ENCODE measurements at regions not wholly inside any gene's neighbourhood (a gene's known extent, or its start where the extent isn't known, plus 50 kb on each side); places are given as distances from the start of the nearest gene placed in this dataset.
A peak's percentile ranks its signal among the peaks of the same experiment; 100 is the strongest.

GRCh38 chr6:28816339-28816908 lies 107.4 kb downstream of the TRIM27 start:
- BruUV-seq (replicated peaks): no TSS peak
- intact Hi-C loops (cut with micrococcal nuclease): no loop called here
- DNase-seq (no peak), ATAC-seq (no peak)
- H3K9me2 ChIP-seq (replicated peaks; ENCODE audit: low read length): no peaks in the 10 kb centered on the region
- H3K4me1 ChIP-seq (ENCODE audit: insufficient read depth, low read length): peaks cover 4% of the 10 kb centered on the region; the same call in 1 of the 2 replicates
- H3K27me3 ChIP-seq (ENCODE audit: low read length): peaks cover 24% of the 10 kb centered on the region
- H4K20me1 ChIP-seq (ENCODE audit: low read length): no peaks in the 10 kb centered on the region
- ChIA-PET CTCF (no interaction called here), POLR2A (ENCODE audit: unreplicated experiment) (no interaction called here)
- H3K4me2 ChIP-seq (ENCODE audit: low read length): no peak overlapping the region
- no peak overlapping the region for H3K9ac ChIP-seq (ENCODE audit: low read length)
- H2AFZ ChIP-seq (ENCODE audit: low read length): no peak overlapping the region
- no peaks in the 10 kb centered on the region for H3F3A ChIP-seq (ENCODE audit: low read length, unreplicated experiment)
- H3K4me3 ChIP-seq (ENCODE audit: low read length): no peak overlapping the region
- H3K79me2 ChIP-seq (ENCODE audit: low read length): no peaks in the 10 kb centered on the region
- no peaks in the 10 kb centered on the region for H3K36me3 ChIP-seq (ENCODE audit: low read depth, low read length)
- no peak for TF ChIP-seq EZH2phosphoT487 (IDR thresholded peaks at IDR 0.05; ENCODE audit: borderline replicate concordance, low read length)
- H3K27ac ChIP-seq (ENCODE audit: low read length): no peak overlapping the region
- H3K9me3 ChIP-seq (ENCODE audit: low read length): no peaks in the 10 kb centered on the region

- H3K79me2 ChIP-seq (ENCODE audit: low read length): no peaks in the 10 kb centered on the region
- no peaks in the 10 kb centered on the region for H3K36me3 ChIP-seq (ENCODE audit: low read depth, low read length)
- peak overlapping the region; percentile 70 for H2AFZ ChIP-seq (ENCODE audit: low read length)
- TF ChIP-seq EZH2 (IDR thresholded peaks at IDR 0.05; ENCODE audit: low read length, unreplicated experiment): no peak
- TF ChIP-seq, protein P1, sequence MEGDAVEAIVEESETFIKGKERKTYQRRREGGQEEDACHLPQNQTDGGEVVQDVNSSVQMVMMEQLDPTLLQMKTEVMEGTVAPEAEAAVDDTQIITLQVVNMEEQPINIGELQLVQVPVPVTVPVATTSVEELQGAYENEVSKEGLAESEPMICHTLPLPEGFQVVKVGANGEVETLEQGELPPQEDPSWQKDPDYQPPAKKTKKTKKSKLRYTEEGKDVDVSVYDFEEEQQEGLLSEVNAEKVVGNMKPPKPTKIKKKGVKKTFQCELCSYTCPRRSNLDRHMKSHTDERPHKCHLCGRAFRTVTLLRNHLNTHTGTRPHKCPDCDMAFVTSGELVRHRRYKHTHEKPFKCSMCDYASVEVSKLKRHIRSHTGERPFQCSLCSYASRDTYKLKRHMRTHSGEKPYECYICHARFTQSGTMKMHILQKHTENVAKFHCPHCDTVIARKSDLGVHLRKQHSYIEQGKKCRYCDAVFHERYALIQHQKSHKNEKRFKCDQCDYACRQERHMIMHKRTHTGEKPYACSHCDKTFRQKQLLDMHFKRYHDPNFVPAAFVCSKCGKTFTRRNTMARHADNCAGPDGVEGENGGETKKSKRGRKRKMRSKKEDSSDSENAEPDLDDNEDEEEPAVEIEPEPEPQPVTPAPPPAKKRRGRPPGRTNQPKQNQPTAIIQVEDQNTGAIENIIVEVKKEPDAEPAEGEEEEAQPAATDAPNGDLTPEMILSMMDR (conservative IDR thresholded peaks at IDR 0.05; ENCODE audit: low read depth, low read length): no peak
- TF ChIP-seq EZH2phosphoT487 (IDR thresholded peaks at IDR 0.05; ENCODE audit: borderline replicate concordance, low read length): no peak
- no TSS peak for BruUV-seq (replicated peaks)
- peaks cover 3% of the 10 kb centered on the region; the same call in 1 of the 2 replicates for H3K4me1 ChIP-seq (ENCODE audit: insufficient read depth, low read length)
- peak overlapping the region; percentile 71 for H3K4me2 ChIP-seq (ENCODE audit: low read length)
- H3K27me3 ChIP-seq (ENCODE audit: low read length): peaks cover 24% of the 10 kb centered on the region
- DNase-seq (peak; percentile 69), ATAC-seq (peak; percentile 48; the same call in 1 of the 2 replicates)
- no peak overlapping the region for H3K27ac ChIP-seq (ENCODE audit: low read length)
- ChIA-PET POLR2A (ENCODE audit: unreplicated experiment) (no interaction called here), CTCF (no interaction called here)
- H3F3A ChIP-seq (ENCODE audit: low read length, unreplicated experiment): no peaks in the 10 kb centered on the region
- H3K4me3 ChIP-seq (ENCODE audit: low read length): peak overlapping the region; percentile 57
- H4K20me1 ChIP-seq (ENCODE audit: low read length): no peaks in the 10 kb centered on the region
- H3K9ac ChIP-seq (ENCODE audit: low read length): no peak overlapping the region
- no peaks in the 10 kb centered on the region for H3K9me3 ChIP-seq (ENCODE audit: low read length)
- intact Hi-C loops (cut with micrococcal nuclease): no loop called here
- H3K9me2 ChIP-seq (replicated peaks; ENCODE audit: low read length): no peaks in the 10 kb centered on the region
These were observed 106.6 kb downstream of the TRIM27 start for GRCh38 chr6:28816909-28817807.

DNA sequence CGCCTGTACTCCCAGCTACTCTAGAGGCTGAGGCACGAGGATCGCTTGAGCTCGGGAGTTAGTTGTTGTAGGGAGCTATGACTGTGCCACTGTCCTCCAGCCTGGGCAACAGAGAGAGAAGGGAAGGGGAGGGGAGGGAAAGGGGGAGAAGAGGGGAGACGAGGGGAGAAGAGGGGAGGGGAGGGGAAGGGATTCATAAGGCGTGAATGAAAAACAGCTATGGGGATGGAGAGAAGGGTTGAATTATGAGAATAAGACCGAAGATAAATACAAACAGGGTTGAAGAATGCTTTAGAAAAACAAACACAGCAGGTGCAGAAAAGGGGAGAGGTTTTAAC lies 106.0 kb downstream of the TRIM27 start:
- no peak overlapping the region for H3K27ac ChIP-seq (ENCODE audit: low read length)
- H4K20me1 ChIP-seq (ENCODE audit: low read length): no peaks in the 10 kb centered on the region
- H3K27me3 ChIP-seq (ENCODE audit: low read length): peaks cover 24% of the 10 kb centered on the region
- TF ChIP-seq, protein P1 (conservative IDR thresholded peaks at IDR 0.05; ENCODE audit: low read depth, low read length): no peak
- TF ChIP-seq EZH2 (IDR thresholded peaks at IDR 0.05; ENCODE audit: low read length, unreplicated experiment): no peak
- TF ChIP-seq EZH2phosphoT487 (IDR thresholded peaks at IDR 0.05; ENCODE audit: borderline replicate concordance, low read length): no peak
- no TSS peak for BruUV-seq (replicated peaks)
- H3K36me3 ChIP-seq (ENCODE audit: low read depth, low read length): no peaks in the 10 kb centered on the region
- H3F3A ChIP-seq (ENCODE audit: low read length, unreplicated experiment): no peaks in the 10 kb centered on the region
- DNase-seq (no peak), ATAC-seq (no peak; the same call in 1 of the 2 replicates)
- peak overlapping the region; percentile 71 for H3K4me2 ChIP-seq (ENCODE audit: low read length)
- ChIA-PET POLR2A (ENCODE audit: unreplicated experiment) (no interaction called here), CTCF (no interaction called here)
- no peaks in the 10 kb centered on the region for H3K9me3 ChIP-seq (ENCODE audit: low read length)
- no peaks in the 10 kb centered on the region for H3K4me1 ChIP-seq (ENCODE audit: insufficient read depth, low read length)
- peak overlapping the region; percentile 70 for H2AFZ ChIP-seq (ENCODE audit: low read length)
- peak overlapping the region; percentile 57 for H3K4me3 ChIP-seq (ENCODE audit: low read length)
- no peaks in the 10 kb centered on the region for H3K9me2 ChIP-seq (replicated peaks; ENCODE audit: low read length)
- H3K9ac ChIP-seq (ENCODE audit: low read length): no peak overlapping the region
- intact Hi-C loops (cut with micrococcal nuclease): no loop called here
- H3K79me2 ChIP-seq (ENCODE audit: low read length): no peaks in the 10 kb centered on the region

Data from PC-3 (cell line).